Activated CD4-positive, alpha-beta T cell treated with anti-CD3 and anti-CD28 coated beads, Interleukin-2, amount 10 ng/mL, durations not matched to agents 7 days and 5 days (primary cell): ENCODE measurements at regions not wholly inside any gene's neighbourhood (a gene's known extent, or its start where the extent isn't known, plus 50 kb on each side); places are given as distances from the start of the nearest gene placed in this dataset.

Experiments used
- CTCF ChIA-PET: fragments of 350-600 bp; sonication (Branson Sonifier 250); formaldehyde crosslinking; loops from one replicate; lab custom pipeline; 2021; ENCODE audit warnings: antibody characterized with exemption; lab: Charles Lee
- POLR2A ChIA-PET: fragments of 350-600 bp; sonication (Branson Sonifier 250); formaldehyde crosslinking; loops from one replicate; lab custom pipeline; 2021; ENCODE audit warnings: antibody characterized with exemption; lab: Charles Lee
- DNase-seq: peaks from one replicate; pipeline ENCODE4 v3.0.0-alpha.2; 2020
- H3K27ac Mint-ChIP-seq: one replicate; pipeline ENCODE4 v1.8.0; 2021; ENCODE audit warnings: mild to moderate bottlenecking, moderate library complexity, mixed read lengths
- H3K27me3 Mint-ChIP-seq: one replicate; pipeline ENCODE4 v1.8.0; 2021; ENCODE audit warnings: mixed read lengths
- H3K36me3 Mint-ChIP-seq: one replicate; pipeline ENCODE4 v1.8.0; 2021; ENCODE audit warnings: low read depth, mixed read lengths
- H3K4me1 Mint-ChIP-seq: one replicate; pipeline ENCODE4 v1.8.0; 2021; ENCODE audit warnings: mixed read lengths
- H3K4me3 Mint-ChIP-seq: one replicate; pipeline ENCODE4 v1.8.0; 2021; ENCODE audit warnings: mild to moderate bottlenecking, moderate library complexity, mixed read lengths
- H3K9me3 Mint-ChIP-seq: one replicate; pipeline ENCODE4 v1.8.0; 2021; ENCODE audit warnings: mixed read lengths

DNA sequence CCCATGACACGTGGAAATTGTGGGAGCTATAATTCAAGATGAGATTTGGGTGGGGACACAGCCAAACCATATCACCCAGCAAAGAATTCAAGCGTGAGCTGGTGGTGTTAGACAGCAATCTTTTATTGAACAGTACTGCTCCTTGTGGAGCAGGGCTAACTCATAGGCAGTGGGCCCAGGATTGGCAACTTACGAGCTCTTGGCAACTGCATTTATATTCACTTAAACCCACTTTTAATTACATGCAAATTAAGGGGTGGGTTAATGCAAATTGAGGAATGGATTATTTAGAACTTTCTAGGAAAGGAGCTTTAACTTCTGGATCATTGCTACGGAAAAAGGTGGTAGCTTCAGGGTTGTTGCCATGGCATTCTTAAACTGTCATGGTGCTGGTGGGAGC lies 135.6 kb upstream of the KAZN start:
- no peaks in the 10 kb centered on the region for H3K4me1 Mint-ChIP-seq
- H3K27me3 Mint-ChIP-seq, result no peaks in the 10 kb centered on the region
- ChIA-PET POLR2A (no interaction called here), CTCF (no interaction called here)
- H3K36me3 Mint-ChIP-seq, result no peaks in the 10 kb centered on the region
- H3K9me3 Mint-ChIP-seq, result no peaks in the 10 kb centered on the region
- DNase-seq, result no peak
- H3K27ac Mint-ChIP-seq, result no peak overlapping the region
- no peak overlapping the region for H3K4me3 Mint-ChIP-seq

DNA sequence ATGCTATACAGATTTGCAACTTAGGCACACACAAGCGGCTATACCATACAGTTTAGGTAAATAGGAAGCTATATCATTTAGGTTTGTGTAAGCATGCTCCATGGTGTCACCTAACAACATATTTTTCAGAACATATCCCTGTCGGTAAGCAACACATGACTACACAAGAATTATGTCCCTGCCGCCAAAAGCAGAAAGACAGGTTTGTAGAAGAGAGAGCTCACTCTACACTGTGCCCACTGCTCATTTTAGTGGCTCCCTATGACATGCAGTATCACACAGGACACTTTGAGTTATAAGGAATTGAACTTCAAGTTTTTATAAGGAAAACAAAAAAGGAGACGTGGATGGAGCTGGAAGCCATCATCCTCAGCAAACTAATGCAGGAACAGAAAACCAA lies 132.5 kb upstream of the KAZN start:
- Mint-ChIP-seq H3K36me3 (no peaks in the 10 kb centered on the region), H3K27me3 (no peaks in the 10 kb centered on the region), H3K27ac (no peak overlapping the region), H3K9me3 (no peaks in the 10 kb centered on the region), H3K4me1 (no peaks in the 10 kb centered on the region), H3K4me3 (no peak overlapping the region)
- CTCF ChIA-PET, result no interaction called here
- DNase-seq, result no peak
- POLR2A ChIA-PET, result no interaction called here

DNA sequence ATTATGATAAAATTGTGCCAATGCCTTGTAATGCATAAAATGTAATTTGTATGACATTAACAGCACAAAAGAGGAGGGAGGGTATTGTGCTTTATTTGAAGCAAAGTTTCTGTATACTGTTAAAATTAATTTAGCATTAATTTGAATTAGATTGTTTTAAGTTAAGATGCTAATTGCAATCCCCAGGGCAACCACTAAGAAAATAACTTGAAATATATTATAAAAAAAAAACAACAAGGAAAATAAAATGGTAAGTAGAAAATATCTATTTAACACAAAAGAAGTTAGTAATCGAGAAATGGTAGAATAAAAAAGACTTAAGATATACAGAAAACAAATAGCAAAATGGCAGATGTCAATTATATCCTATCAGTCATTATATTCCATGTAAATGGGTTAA lies 131.4 kb upstream of the KAZN start:
- CTCF ChIA-PET, result no interaction called here

DNA sequence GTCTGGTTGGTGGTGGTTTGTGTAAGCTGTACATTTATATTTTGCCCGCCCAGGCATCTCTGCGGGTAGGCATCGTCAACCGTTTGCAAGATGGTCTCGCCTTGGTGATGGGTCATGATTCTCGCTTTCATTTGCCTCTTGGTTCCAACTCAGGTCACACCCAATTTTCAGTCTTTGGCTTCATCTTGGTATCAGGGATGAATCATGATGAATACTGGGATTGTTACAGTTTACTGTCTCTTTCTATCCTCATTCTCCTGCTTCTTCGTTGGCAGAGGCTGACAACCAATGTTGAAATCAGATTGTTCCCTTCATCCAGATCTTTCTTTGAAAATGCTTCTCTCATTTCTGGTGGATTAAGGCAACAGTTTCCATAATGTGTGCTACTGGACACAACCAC lies 129.7 kb upstream of the KAZN start:
- Mint-ChIP-seq H3K9me3 (no peaks in the 10 kb centered on the region), H3K27me3 (no peaks in the 10 kb centered on the region), H3K27ac (no peak overlapping the region), H3K4me1 (no peaks in the 10 kb centered on the region), H3K36me3 (no peaks in the 10 kb centered on the region), H3K4me3 (no peak overlapping the region)
- ChIA-PET CTCF (no interaction called here), POLR2A (no interaction called here)
- DNase-seq, result no peak

More for the DNA sequence above, 131.4 kb upstream of the KAZN start:
- Mint-ChIP-seq H3K4me1 (no peaks in the 10 kb centered on the region), H3K36me3 (no peaks in the 10 kb centered on the region), H3K27ac (no peak overlapping the region), H3K4me3 (no peak overlapping the region), H3K9me3 (no peaks in the 10 kb centered on the region), H3K27me3 (no peaks in the 10 kb centered on the region)
- DNase-seq, result no peak
- POLR2A ChIA-PET, result no interaction called here

DNA sequence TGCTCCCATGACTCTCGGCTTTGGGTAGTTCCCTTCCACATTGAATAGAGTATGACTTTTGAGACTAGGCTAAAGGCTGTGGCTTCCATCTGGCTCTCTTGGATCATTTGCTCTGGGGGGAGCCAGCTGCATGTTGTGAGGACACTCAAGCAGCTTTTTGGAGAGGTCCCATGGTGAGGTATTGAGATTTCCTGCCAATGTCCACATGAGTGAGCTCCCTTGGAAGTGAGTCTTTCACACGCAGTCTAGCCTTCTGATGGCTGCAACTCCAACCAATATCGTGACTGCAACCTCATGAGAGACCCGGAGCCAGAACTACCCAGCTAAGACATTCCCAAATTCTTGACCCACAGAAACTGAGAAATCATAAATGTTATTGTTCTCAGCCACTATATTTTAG lies 127.7 kb upstream of the KAZN start:
- DNase-seq, result no peak
- CTCF ChIA-PET, result no interaction called here
- Mint-ChIP-seq H3K27ac (no peak overlapping the region), H3K36me3 (no peaks in the 10 kb centered on the region), H3K4me3 (no peak overlapping the region), H3K27me3 (no peaks in the 10 kb centered on the region), H3K4me1 (no peaks in the 10 kb centered on the region), H3K9me3 (no peaks in the 10 kb centered on the region)
- POLR2A ChIA-PET, result no interaction called here

DNA sequence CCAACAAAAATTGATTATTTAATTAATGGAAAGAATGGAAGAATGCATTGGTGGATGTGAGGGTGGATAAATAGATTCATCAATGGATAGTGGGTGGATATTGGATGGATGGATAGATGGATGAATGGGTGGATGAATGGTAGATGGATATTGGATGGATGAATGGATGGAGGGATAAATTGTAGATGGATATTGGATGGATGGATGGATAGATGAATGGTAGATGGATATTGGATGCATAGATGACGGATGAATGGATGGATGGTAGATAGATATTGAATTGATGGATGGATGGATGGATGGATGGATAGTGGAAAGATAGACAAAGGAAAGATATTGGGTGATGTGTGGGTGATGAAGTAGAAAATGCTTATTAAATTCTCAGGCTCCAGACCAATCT lies 123.6 kb upstream of the KAZN start:
- no peaks in the 10 kb centered on the region for H3K9me3 Mint-ChIP-seq
- CTCF ChIA-PET, result no interaction called here
- POLR2A ChIA-PET, result interaction anchor here (0.6 kb wide), 1 partner anchor 1782 kb away, joined by 3 read pairs; no protein-coding TSS in a partner anchor
- H3K27ac Mint-ChIP-seq, result no peak overlapping the region
- H3K36me3 Mint-ChIP-seq, result no peaks in the 10 kb centered on the region
- no peak for DNase-seq
- no peak overlapping the region for H3K4me3 Mint-ChIP-seq
- H3K27me3 Mint-ChIP-seq, result no peaks in the 10 kb centered on the region
- H3K4me1 Mint-ChIP-seq, result no peaks in the 10 kb centered on the region

DNA sequence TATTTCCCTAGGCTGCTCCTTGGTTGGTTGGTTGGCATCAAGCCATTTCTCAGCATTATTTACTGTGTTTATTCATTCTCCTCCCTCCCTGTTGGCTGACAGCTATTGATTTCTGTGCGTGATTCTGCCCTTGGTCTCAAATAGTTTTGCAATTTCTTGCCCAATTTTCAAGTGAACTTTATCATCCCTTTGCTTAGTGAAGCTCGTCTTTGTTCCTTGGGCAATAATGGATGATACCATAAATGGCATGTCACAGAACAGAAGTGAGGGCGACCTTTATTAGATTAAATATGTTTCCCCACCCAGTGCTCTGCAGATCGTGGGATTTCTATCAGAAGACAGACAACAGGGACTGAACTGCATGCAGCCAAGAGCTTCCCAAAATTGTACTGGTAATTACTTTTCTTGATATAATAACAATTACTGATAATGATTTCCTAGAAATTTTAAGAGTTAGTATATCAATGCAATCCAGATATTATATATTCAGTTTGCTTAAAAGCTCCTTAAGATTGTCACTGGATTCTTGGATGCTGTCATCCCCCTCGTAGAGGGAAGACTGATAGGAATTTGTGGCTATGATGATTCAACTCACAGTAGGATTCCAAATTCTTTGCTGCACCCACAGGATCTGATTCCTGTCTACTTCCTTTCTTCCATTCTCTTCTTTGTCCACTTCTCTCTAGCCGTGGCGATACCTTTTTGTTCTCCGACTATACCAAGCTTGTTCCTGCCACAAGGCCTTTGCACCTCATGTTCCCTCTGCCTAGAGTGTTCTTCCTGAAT lies 122.1 kb upstream of the KAZN start:
- H3K4me3 Mint-ChIP-seq, result no peak overlapping the region
- no peaks in the 10 kb centered on the region for H3K9me3 Mint-ChIP-seq
- no peaks in the 10 kb centered on the region for H3K4me1 Mint-ChIP-seq
- H3K27me3 Mint-ChIP-seq, result no peaks in the 10 kb centered on the region
- POLR2A ChIA-PET, result no interaction called here
- CTCF ChIA-PET, result no interaction called here
- no peak for DNase-seq
- no peak overlapping the region for H3K27ac Mint-ChIP-seq
- no peaks in the 10 kb centered on the region for H3K36me3 Mint-ChIP-seq

DNA sequence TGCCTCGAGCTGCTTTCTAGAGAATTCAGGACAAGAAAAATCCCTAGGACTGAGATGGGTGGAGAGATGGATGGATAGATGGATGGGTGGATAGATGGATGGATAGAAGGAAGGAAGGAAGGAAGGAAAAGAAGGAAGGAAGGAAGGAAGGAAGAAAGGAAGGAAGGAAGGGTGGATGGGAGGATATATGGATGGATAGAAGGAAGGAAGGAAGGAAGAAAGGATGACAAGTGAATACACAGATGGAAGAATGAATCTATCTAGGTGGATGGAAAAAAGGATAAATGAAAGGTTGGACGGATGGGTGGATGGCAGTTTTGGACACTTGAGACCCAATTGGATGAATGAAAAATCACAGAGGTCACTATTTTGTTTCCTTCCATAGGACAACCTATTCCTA lies 120.4 kb upstream of the KAZN start:
- ChIA-PET POLR2A (no interaction called here), CTCF (no interaction called here)
- H3K9me3 Mint-ChIP-seq, result no peaks in the 10 kb centered on the region
- no peak for DNase-seq
- H3K36me3 Mint-ChIP-seq, result no peaks in the 10 kb centered on the region
- no peak overlapping the region for H3K27ac Mint-ChIP-seq
- H3K4me1 Mint-ChIP-seq, result no peaks in the 10 kb centered on the region
- no peak overlapping the region for H3K4me3 Mint-ChIP-seq
- no peaks in the 10 kb centered on the region for H3K27me3 Mint-ChIP-seq

DNA sequence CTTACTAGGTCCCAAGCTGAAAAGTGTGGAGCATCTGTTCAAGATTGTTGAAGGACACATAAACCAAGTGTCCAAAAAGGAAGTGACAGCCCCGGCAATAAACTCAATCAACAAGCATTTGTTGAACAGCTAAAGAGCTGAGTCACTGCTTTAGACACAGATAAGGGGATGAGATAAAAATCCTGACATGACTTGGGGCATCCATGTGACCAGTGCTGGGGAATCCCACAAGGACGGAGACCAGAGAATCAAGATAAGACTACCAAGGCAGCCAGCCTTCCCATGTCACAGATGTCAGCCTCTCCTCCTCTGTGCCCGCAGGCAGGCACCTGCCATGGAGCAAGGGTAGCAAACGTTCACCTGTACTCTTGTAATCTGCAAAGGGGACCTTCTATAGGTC lies 118.6 kb upstream of the KAZN start:
- H3K9me3 Mint-ChIP-seq, result no peaks in the 10 kb centered on the region
- ChIA-PET CTCF (no interaction called here), POLR2A (no interaction called here)
- no peak overlapping the region for H3K4me3 Mint-ChIP-seq
- H3K36me3 Mint-ChIP-seq, result no peaks in the 10 kb centered on the region
- no peaks in the 10 kb centered on the region for H3K27me3 Mint-ChIP-seq
- no peak overlapping the region for H3K27ac Mint-ChIP-seq
- DNase-seq, result no peak
- no peaks in the 10 kb centered on the region for H3K4me1 Mint-ChIP-seq

DNA sequence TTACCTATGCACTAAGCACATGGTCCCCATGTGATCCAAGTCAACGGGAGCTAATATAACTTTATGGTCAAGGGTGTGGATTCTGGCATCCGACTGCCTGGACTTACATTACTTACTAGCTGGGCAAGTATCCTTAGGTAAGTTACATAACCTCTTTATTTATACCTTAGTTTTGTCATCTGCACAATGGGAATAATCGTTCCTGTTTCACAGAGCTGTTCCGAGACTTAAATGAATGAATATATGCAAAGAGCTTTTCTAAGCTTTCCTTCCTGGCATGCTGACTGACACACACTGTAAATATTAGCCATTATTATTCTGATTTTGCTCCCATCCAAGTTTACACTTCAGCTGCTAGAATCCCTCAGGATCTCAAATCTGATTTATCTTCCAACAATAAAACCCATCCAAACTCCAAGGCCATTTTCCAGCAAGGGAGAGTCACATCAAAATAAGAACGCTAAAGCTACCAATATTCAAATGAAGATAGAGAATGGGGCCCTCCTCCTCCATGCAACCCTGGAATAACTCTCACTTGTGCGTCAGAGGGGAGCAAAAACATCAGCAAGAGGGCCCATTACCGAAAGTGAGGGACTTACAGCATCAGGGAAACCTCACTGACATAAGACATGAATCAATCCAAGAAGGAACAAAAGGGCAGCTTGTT lies 115.6 kb upstream of the KAZN start:
- Mint-ChIP-seq H3K27me3 (no peaks in the 10 kb centered on the region), H3K4me1 (no peaks in the 10 kb centered on the region), H3K27ac (no peak overlapping the region), H3K9me3 (no peaks in the 10 kb centered on the region), H3K4me3 (no peak overlapping the region), H3K36me3 (no peaks in the 10 kb centered on the region)
- DNase-seq, result no peak
- POLR2A ChIA-PET, result no interaction called here
- CTCF ChIA-PET, result no interaction called here

DNA sequence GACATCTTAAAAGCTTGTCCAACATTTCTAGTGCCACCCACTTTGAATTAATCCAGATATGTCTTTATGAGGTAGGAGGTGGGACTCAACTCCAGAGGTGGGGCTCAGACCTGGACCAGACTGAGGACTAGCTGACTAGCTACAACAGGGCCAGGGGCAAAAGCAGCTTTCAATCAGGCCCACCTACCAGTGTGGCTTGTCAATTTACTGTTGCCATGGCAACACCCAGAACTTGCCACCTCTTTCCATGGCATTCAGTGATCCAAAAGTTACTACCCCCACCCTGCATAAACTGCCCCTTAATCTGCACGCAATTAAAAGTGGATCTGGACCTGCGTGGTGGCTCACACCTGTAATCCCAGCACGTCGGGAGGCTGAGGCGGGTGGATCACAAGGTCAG lies 113.2 kb upstream of the KAZN start:
- ChIA-PET CTCF (no interaction called here), POLR2A (no interaction called here)
- no peak overlapping the region for H3K27ac Mint-ChIP-seq
- H3K27me3 Mint-ChIP-seq, result no peaks in the 10 kb centered on the region
- H3K36me3 Mint-ChIP-seq, result no peaks in the 10 kb centered on the region
- DNase-seq, result no peak
- no peaks in the 10 kb centered on the region for H3K9me3 Mint-ChIP-seq
- no peaks in the 10 kb centered on the region for H3K4me1 Mint-ChIP-seq
- H3K4me3 Mint-ChIP-seq, result no peak overlapping the region

DNA sequence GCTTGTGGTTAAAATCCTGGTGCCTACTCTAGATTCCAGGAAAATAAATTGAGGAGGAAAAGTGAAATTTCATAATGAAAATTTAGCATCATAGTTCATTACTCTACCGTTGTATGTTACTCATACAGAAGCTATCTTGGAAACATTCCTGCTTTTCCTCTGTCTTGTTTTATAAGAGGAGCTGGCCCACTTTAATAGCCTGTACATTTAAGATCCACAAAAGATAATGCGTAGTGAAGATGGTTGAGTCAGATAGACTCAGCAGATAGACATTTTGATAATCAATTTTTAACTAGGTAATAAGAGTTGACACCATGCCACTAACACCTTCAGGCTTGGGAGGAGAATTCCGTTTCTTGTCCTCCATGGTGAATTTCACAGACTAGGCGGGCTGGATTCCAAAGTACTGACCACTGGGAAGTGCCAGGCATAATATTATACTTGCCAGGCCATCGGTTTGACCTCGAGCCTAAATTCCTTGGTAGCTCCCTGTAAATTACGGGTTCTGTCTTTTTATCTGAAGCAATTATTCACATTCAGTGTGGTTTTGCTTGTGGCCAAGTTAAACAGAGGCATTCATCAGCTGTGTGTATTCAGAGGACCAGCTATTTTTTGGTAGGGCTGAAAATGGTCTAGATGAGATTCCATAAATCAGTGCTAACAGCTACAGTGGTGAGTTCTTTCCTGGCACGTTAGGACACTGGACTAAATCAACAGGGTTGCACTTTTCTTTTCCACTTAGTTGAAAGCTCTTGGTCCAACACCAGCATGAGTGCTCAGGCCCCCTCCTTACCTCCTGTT lies 111.9 kb upstream of the KAZN start:
- Mint-ChIP-seq H3K4me3 (no peak overlapping the region), H3K27me3 (peaks cover 1% of the 10 kb centered on the region), H3K27ac (no peak overlapping the region), H3K36me3 (no peaks in the 10 kb centered on the region), H3K4me1 (no peaks in the 10 kb centered on the region), H3K9me3 (no peaks in the 10 kb centered on the region)
- DNase-seq, result no peak
- ChIA-PET CTCF (no interaction called here), POLR2A (no interaction called here)

DNA sequence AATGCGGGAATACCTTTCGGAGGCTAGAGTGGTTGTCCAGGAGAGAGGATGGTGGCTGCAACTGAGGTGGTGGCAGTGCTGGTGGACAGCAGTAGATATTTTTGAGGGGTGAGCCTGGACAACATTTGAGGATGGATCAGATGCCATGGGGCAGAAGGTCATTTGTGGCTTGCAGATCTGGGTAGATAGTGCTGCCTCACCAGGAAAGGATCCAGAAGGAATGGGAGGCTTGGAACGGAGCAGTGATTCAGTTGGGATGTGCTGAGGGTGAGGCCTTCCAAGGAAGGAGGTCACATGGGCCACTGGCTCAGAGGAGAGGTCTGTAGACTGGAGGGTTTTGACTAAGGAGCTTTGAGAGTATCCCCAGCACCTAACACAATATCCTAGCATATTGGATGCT lies 110.8 kb upstream of the KAZN start:
- H3K9me3 Mint-ChIP-seq, result peaks cover 2% of the 10 kb centered on the region
- DNase-seq, result no peak
- no peak overlapping the region for H3K27ac Mint-ChIP-seq
- peaks cover 1% of the 10 kb centered on the region for H3K27me3 Mint-ChIP-seq
- no peak overlapping the region for H3K4me3 Mint-ChIP-seq
- CTCF ChIA-PET, result no interaction called here
- POLR2A ChIA-PET, result no interaction called here
- H3K4me1 Mint-ChIP-seq, result no peaks in the 10 kb centered on the region
- H3K36me3 Mint-ChIP-seq, result no peaks in the 10 kb centered on the region
